Hematopoietic multipotent progenitor cell treated with erythropoietin and hydrocortisone succinate and interleukin-3 and kit ligand, for 15 days (in vitro differentiated cells): ENCODE measurements at regions not wholly inside any gene's neighbourhood (a gene's known extent, or its start where the extent isn't known, plus 50 kb on each side); places are given as distances from the start of the nearest gene placed in this dataset.

ENCODE experiments used
- DNase-seq: peaks from one replicate; pipeline ENCODE4 v3.0.0-alpha.2; 2015; ENCODE audit warnings: low spot score

GRCh38 chr12:107349008-107349747 is 255.8 kb upstream of the CRY1 start:
- no peak for DNase-seq

GRCh38 chr12:107349839-107350238 is 256.5 kb upstream of the CRY1 start:
- DNase-seq, result no peak

- DNase-seq, result no peak
Observed at GRCh38 chr12:107351109-107351508, 257.8 kb upstream of the CRY1 start.

GRCh38 chr12:107351713-107352112 is 258.4 kb upstream of the CRY1 start:
- no peak for DNase-seq

DNA sequence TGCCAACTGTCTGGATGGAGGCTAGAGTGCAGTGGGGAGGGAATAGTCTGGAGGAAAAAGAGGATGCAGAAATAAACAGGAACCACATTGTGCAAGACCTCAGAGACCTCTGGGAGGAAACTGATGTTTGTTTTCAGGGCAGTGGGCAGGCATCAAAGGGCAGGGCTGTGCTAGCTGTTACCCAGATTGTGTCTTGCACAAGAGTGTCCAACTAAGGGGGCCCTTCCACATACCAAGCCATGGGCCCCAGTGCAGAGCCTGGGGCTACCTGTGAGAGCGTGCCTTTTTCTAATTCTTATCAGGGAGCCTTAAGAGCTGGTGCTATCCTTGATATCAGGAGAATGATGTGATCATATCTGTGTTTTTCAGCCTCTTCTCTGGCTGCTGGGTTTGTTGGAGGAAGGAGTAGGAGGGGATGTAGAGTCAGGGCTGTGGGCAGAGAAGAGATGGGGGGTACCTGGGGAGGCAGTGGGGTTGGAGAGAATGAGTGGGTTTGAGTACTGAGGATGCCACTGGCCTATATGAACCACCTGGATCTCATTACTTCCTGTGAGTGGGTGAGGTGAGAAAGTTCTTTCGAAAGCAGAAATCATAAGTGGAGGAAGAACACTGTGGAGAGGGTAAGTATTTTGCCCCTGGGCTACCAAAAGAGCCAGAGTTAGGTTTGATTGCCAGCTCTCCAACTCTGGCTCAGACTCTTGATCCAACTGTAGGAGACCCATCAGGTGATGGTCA is 259.2 kb upstream of the CRY1 start:
- DNase-seq, result no peak

DNA sequence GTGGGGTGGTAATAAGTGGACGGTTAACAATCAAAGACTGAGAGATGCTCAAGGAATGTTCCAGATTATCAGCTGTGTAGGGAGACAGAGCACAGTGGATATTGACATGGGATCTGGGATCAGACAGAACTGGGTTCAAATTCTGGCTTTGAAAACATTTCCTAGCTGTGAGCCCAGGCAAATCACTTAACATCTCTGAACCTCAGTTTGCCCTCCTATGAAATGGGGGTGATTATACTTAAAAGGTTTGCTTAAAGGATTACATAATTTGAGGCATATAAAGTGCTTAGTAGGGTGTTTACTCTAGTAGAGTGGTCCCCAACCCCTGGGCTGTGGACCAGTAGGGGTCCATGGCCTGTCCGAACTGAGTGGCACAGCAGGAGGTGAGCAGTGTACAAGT is 260.0 kb upstream of the CRY1 start:
- no peak for DNase-seq

- DNase-seq, result no peak
Observed at GRCh38 chr12:107355004-107355565, 261.7 kb upstream of the CRY1 start.

DNA sequence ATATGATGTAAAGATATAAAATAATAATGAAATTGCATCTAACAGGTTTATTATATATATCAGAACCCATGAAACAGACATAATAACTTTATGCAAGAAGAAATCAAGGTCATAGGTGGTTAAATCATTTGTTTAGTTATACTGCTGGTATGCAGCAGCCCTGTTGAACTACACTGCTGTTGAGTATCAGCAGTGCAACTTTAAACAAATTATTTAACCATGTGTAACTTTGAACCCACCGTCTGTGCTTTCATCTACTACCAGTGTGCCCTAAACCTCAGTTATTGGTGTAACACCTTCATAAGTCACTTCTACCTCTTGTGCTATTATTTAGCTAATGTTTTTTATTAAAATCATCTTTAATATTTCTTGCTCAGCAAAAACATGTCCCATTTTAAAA is 262.3 kb upstream of the CRY1 start:
- no peak for DNase-seq

- no peak for DNase-seq
Observed at GRCh38 chr12:107356266-107356936, 263.1 kb upstream of the CRY1 start.

DNA sequence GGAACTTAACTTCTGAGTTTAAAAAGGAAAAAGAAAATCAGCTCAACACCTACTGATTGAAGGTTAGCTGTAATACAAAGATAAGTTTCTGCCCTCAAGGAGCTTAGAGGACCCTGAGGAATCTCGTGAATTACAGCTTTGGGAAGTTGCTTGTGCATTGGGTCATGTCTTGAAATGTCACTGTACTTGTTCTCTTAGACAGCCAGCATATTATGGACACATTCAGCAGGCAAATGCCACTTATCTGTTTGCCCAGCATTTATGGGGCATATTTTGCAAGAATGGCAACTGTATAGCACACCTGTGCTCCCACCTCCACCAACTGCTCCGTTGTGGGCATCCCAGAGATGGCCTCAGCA is 263.6 kb upstream of the CRY1 start:
- DNase-seq, result no peak

DNA sequence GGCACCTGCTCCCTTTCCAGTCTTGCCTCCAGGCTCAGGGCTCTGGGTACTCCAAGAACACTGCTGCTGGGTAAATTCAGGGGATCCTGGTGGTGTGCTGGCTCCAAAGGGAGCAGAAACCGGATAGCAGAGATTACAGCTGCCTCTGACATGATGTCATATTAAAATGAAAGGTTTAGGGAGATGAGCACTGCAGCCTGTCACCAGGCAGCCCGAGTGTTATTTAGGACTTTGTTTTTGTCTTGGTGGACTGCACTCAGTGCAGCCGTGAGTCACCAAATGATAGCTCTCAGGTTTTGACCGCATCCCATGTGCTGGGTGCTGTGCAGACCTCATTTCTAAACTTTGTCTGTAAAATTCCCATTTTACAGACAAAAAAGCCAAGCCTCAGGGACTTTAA is 266.0 kb upstream of the CRY1 start:
- no peak for DNase-seq

- no peak for DNase-seq
Observed at GRCh38 chr12:107360033-107360432, 266.7 kb upstream of the CRY1 start.

GRCh38 chr12:107360482-107360881 is 267.1 kb upstream of the CRY1 start:
- DNase-seq, result no peak

DNA sequence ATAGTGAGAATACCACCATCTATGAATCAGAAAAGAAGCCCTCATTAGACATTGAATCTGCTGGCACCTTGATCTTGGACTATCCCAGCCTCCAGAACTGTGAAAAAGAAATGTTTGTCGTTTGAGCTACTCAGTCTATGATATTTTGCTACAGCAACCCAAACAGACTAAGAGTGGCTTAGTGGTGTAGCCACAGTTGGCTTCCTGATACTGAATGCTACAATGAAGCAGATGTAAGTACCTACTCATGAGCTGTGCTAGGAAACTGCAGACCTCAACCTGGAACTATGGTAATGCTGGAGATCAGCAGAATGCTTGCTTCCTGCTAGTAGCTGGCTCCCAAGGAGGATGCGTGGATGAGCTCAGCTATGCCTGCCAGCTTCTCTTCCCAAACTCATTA is 268.6 kb upstream of the CRY1 start:
- DNase-seq, result no peak

- no peak for DNase-seq
Observed at GRCh38 chr12:107362960-107363359, 269.6 kb upstream of the CRY1 start.

GRCh38 chr12:107364875-107365518 is 271.6 kb upstream of the CRY1 start:
- no peak for DNase-seq

DNA sequence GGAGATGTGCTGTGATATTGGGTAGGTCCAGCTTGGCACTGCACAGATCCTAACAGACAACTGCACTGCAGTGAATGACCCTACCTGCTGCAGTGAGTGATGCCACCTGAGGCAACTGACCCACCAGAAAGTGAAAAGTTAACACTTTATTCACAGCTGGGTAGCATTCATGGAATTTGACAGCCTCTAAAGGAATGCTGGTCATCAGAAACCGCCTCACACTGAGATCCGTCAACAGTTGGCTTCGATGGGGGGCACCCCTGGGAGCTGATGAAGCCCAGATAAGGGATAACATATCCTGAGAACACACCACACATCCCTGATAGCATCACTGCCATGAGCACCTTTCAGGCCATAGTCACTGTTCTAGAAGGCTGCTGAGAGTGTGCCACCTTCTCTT is 272.4 kb upstream of the CRY1 start:
- DNase-seq, result no peak

DNA sequence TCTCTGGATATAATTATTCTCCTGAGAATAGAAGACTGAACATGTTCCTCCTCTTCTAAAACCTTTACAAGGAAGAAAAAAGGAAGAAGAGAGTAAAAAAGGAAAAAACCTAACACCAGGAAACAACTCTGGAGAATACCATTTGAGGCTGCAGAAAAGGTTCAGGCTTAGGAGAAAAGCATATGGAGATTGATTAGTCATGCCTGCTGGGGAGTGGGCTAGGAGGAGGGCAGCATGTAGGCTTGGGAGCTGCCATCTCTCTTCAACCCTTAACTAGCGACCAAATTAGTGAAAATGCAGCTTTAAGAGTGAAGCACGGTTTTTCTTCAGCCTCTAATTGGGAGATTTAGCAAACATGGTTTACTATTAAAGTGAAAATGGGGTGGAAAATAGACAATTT is 273.0 kb upstream of the CRY1 start:
- DNase-seq, result no peak

DNA sequence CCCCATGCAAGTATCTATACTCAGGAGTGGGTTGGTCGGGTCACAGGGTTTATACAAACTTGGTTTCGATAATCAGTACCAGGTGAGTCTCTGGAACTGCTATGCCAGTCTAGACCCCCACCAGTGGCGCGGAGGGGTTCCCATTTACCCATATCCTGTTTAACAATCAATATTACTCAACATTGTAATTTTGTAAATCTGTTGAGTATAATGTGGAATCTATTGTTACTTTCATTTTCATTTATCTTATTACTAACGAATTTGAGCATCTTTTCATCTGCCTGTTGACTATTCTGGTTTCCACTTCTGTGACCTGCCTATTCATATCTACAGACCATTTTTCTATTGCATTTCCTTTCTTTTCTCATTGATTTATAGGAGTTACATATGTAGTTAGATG is 275.2 kb upstream of the CRY1 start:
- no peak for DNase-seq

GRCh38 chr12:107369006-107369405 is 275.7 kb upstream of the CRY1 start:
- no peak for DNase-seq

GRCh38 chr12:107369679-107370078 is 276.3 kb upstream of the CRY1 start:
- DNase-seq, result no peak

DNA sequence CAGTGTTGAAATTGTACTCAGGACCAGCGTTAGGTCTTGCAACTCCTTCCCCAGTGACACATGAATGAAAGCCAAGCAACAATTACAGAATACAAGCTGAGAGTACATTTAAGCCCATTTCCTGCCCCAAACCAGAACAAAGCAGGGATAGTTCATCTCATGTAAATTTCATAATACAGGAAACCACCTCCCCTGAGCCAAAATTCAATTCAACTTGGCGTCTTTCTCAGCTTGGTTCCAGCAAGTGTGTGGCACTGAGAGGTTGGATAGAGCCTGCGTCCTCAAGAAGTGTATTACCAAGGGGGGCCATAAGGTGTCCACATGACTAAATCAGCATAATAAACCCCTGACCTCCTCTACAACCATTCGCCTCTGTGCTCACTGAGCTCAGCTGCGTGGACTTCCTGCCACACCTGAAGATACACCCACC is 278.9 kb upstream of the CRY1 start:
- no peak for DNase-seq
